ENCODE measurements at regions not wholly inside any gene's neighbourhood (a gene's known extent, or its start where the extent isn't known, plus 50 kb on each side); places are given as distances from the start of the nearest gene placed in this dataset.

DNA sequence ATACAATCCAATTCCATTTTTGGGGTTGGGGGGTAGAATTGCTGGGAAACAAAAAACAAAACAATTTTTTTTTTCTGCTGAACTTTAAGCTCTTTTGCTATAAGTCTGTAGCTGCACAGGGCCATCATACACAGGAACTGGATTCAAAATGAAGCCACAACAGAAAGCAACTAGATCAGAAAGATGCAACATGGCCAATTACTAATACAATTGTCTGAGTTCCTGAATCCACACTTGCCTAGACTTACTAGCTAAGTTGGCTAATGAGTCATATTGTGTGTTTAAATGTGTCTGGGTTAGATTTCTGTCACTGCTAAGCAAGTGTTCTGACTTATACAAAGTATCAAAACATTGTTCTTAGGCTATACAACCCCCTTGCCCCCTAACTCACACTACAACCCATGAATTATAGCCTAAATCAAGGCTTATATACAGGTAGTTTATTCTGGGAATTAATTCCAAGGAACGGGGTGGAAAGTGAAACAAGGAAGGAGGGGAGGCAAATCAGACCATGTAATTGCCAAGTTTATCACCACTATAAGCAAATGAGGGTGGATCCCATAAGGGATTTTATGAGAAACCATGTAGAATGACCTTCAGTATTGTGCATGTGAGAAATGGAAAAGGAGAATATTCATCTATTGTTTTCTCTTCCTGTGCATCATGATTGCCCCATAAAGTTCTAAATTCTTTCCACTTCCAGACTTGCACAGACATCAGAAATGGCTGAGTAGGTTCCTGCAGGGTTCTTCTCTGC, 337.9 kb upstream of the SORCS1 start:
- H3K9ac ChIP-seq (ENCODE audit: low read length) = no peak overlapping the region
- no peaks in the 10 kb centered on the region for H3F3A ChIP-seq (ENCODE audit: insufficient read depth)
- no peak overlapping the region for H3K4me2 ChIP-seq (ENCODE audit: low read depth, low read length, poor library complexity, severe bottlenecking)
- no peaks in the 10 kb centered on the region for H3K9me2 ChIP-seq (replicated peaks; ENCODE audit: insufficient read depth, low read length)
- no peak overlapping the region for H3K27ac ChIP-seq (ENCODE audit: low read depth, low read length)
- no peak overlapping the region for H3K4me3 ChIP-seq (ENCODE audit: insufficient read depth, low read length, poor library complexity, severe bottlenecking)
- H3K36me3 ChIP-seq (ENCODE audit: low read length) = no peaks in the 10 kb centered on the region
- H2AFZ ChIP-seq (ENCODE audit: low read depth, low read length, severe bottlenecking) = no peak overlapping the region
- H3K27me3 ChIP-seq (ENCODE audit: low read length) = no peaks in the 10 kb centered on the region
- H3K9me3 ChIP-seq (ENCODE audit: insufficient read depth, low read length) = peaks cover 5% of the 10 kb centered on the region; the same call in 1 of the 2 replicates
- H4K20me1 ChIP-seq (ENCODE audit: low read depth, low read length) = no peaks in the 10 kb centered on the region
- TF ChIP-seq EZH2phosphoT487 (conservative IDR thresholded peaks at IDR 0.05; ENCODE audit: low read length) = no peak
- TF ChIP-seq, protein P1, sequence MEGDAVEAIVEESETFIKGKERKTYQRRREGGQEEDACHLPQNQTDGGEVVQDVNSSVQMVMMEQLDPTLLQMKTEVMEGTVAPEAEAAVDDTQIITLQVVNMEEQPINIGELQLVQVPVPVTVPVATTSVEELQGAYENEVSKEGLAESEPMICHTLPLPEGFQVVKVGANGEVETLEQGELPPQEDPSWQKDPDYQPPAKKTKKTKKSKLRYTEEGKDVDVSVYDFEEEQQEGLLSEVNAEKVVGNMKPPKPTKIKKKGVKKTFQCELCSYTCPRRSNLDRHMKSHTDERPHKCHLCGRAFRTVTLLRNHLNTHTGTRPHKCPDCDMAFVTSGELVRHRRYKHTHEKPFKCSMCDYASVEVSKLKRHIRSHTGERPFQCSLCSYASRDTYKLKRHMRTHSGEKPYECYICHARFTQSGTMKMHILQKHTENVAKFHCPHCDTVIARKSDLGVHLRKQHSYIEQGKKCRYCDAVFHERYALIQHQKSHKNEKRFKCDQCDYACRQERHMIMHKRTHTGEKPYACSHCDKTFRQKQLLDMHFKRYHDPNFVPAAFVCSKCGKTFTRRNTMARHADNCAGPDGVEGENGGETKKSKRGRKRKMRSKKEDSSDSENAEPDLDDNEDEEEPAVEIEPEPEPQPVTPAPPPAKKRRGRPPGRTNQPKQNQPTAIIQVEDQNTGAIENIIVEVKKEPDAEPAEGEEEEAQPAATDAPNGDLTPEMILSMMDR (IDR thresholded peaks at IDR 0.05; ENCODE audit: insufficient read depth, low read length, poor library complexity, severe bottlenecking) = no peak
- no peaks in the 10 kb centered on the region for H3K79me2 ChIP-seq (ENCODE audit: insufficient read depth, low read length)

DNA sequence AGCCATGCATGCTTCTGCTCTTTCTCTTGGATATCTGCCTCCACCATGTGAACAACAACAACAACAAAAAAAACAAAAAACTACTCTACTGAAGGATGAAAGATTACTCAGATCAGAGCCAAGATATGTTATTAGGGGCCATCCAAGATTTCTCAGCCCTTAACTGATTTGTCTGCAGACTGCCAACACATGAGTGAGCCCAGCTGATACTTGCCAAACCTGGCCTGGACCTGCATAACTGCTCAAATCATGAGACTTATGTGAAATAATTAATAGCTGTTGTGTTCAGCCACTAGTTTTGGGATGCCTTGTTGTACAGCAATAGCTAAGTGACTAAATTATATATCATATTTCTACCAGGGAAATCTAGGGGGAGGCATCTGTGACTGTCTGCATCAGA, 334.5 kb upstream of the SORCS1 start:
- Histone ChIP-seq H3K9ac (ENCODE audit: low read length) (no peak overlapping the region), H3K36me3 (ENCODE audit: low read length) (no peaks in the 10 kb centered on the region), H3K4me3 (ENCODE audit: insufficient read depth, low read length, poor library complexity, severe bottlenecking) (no peak overlapping the region), H3F3A (ENCODE audit: insufficient read depth) (no peaks in the 10 kb centered on the region), H4K20me1 (ENCODE audit: low read depth, low read length) (no peaks in the 10 kb centered on the region), H3K79me2 (ENCODE audit: insufficient read depth, low read length) (no peaks in the 10 kb centered on the region), H3K4me2 (ENCODE audit: low read depth, low read length, poor library complexity, severe bottlenecking) (no peak overlapping the region), H3K27me3 (ENCODE audit: low read length) (no peaks in the 10 kb centered on the region), H2AFZ (ENCODE audit: low read depth, low read length, severe bottlenecking) (no peak overlapping the region), H3K9me3 (ENCODE audit: insufficient read depth, low read length) (no peaks in the 10 kb centered on the region; the same call in 1 of the 2 replicates), H3K27ac (ENCODE audit: low read depth, low read length) (no peak overlapping the region), H3K9me2 (replicated peaks; ENCODE audit: insufficient read depth, low read length) (no peaks in the 10 kb centered on the region)
- TF ChIP-seq, protein P1 (IDR thresholded peaks at IDR 0.05; ENCODE audit: insufficient read depth, low read length, poor library complexity, severe bottlenecking) = no peak
- TF ChIP-seq EZH2phosphoT487 (conservative IDR thresholded peaks at IDR 0.05; ENCODE audit: low read length) = no peak

DNA sequence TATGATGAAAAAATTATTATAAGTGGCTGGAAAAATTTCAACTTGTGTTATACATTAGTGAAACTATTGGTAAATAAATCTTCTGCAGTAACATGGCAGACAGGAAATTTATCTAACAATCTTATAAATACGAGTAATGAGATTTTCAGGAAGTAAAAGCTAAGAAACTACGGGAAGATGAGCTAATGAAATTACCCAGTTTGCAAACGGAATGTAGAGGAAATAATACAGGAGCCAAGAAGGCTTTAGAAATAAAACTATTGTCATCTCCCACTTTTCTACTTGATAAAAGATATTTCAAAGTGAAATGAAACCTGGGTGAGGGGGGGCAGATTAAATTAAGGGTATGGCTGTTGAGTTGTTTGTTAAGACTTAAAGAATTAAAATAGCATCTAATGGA, 332.5 kb upstream of the SORCS1 start:
- Histone ChIP-seq H4K20me1 (ENCODE audit: low read depth, low read length) (no peaks in the 10 kb centered on the region), H3K79me2 (ENCODE audit: insufficient read depth, low read length) (no peaks in the 10 kb centered on the region), H3K4me3 (ENCODE audit: insufficient read depth, low read length, poor library complexity, severe bottlenecking) (no peak overlapping the region), H3K9me3 (ENCODE audit: insufficient read depth, low read length) (no peaks in the 10 kb centered on the region), H2AFZ (ENCODE audit: low read depth, low read length, severe bottlenecking) (no peak overlapping the region), H3K4me2 (ENCODE audit: low read depth, low read length, poor library complexity, severe bottlenecking) (no peak overlapping the region), H3F3A (ENCODE audit: insufficient read depth) (no peaks in the 10 kb centered on the region), H3K27me3 (ENCODE audit: low read length) (no peaks in the 10 kb centered on the region), H3K36me3 (ENCODE audit: low read length) (no peaks in the 10 kb centered on the region), H3K9me2 (replicated peaks; ENCODE audit: insufficient read depth, low read length) (no peaks in the 10 kb centered on the region), H3K27ac (ENCODE audit: low read depth, low read length) (no peak overlapping the region), H3K9ac (ENCODE audit: low read length) (no peak overlapping the region)
- TF ChIP-seq, protein P1 (IDR thresholded peaks at IDR 0.05; ENCODE audit: insufficient read depth, low read length, poor library complexity, severe bottlenecking) = no peak
- TF ChIP-seq EZH2phosphoT487 (conservative IDR thresholded peaks at IDR 0.05; ENCODE audit: low read length) = no peak
